WTC11 (cell line): ENCODE measurements at regions not wholly inside any gene's neighbourhood (a gene's known extent, or its start where the extent isn't known, plus 50 kb on each side); places are given as distances from the start of the nearest gene placed in this dataset.

Experiments
- ATAC-seq: fragments of 200-7000 bp; cut with Tn5 transposase; 2 replicates; pipeline ENCODE4 v1.10.0; 2021; ENCODE audit warnings: mild to moderate bottlenecking, moderate library complexity
- CTCF ChIA-PET: fragments of 300-600 bp; sonication (Branson Sonifier 250); formaldehyde crosslinking; loops from one replicate; lab custom pipeline; 2021; ENCODE audit warnings: antibody characterized with exemption; lab: Charles Lee
- POLR2A ChIA-PET: fragments of 350-600 bp; sonication (Branson Sonifier 250); formaldehyde crosslinking; loops from one replicate; lab custom pipeline; 2021; ENCODE audit warnings: antibody characterized with exemption; lab: Charles Lee
- DNase-seq: peaks from one replicate; pipeline ENCODE4 v3.0.0; 2021; ENCODE audit warnings: low spot score
- H3K27ac Mint-ChIP-seq: 2 replicates; pipeline ENCODE4 v1.8.0; 2021; ENCODE audit warnings: mixed read lengths
- H3K27me3 Mint-ChIP-seq: 2 replicates; pipeline ENCODE4 v1.8.0; 2021; ENCODE audit warnings: low read depth, mild to moderate bottlenecking, moderate library complexity, mixed read lengths
- H3K36me3 Mint-ChIP-seq: 2 replicates; pipeline ENCODE4 v1.8.0; 2021; ENCODE audit warnings: mixed read lengths
- H3K4me1 Mint-ChIP-seq: 2 replicates; pipeline ENCODE4 v1.8.0; 2022; ENCODE audit warnings: mixed read lengths
- H3K4me3 Mint-ChIP-seq: 2 replicates; pipeline ENCODE4 v1.8.0; 2021; ENCODE audit warnings: mild to moderate bottlenecking, moderate library complexity, mixed read lengths
- H3K9me3 Mint-ChIP-seq: 2 replicates; pipeline ENCODE4 v1.8.0; 2021; ENCODE audit warnings: mixed read lengths
- FOXJ3 ChIP-seq: sonication (generic); formaldehyde crosslinking; IDR thresholded peaks from 2 replicates; pipeline ENCODE4 v1.9.0; 2021; ENCODE audit warnings: missing genetic modification reagents, mild to moderate bottlenecking, borderline replicate concordance
- KAT7 ChIP-seq: sonication (generic); formaldehyde crosslinking; IDR thresholded peaks from 2 replicates; pipeline ENCODE4 v1.8.1; 2023; ENCODE audit warnings: missing genetic modification reagents, mild to moderate bottlenecking, borderline replicate concordance
- SMAD4 ChIP-seq: sonication (generic); formaldehyde crosslinking; IDR thresholded peaks from 2 replicates; pipeline ENCODE4 v1.8.0; 2022; ENCODE audit warnings: mild to moderate bottlenecking, missing genetic modification reagents
- SP1 ChIP-seq: sonication (generic); formaldehyde crosslinking; conservative IDR thresholded peaks from 2 replicates; pipeline ENCODE4 v1.8.1; 2022; ENCODE audit warnings: missing genetic modification reagents
- ZNF121 ChIP-seq: sonication (generic); formaldehyde crosslinking; IDR thresholded peaks from 2 replicates; pipeline ENCODE4 v1.8.0; 2023; ENCODE audit warnings: missing genetic modification reagents
- ZNF219 ChIP-seq: sonication (generic); formaldehyde crosslinking; IDR thresholded peaks from 2 replicates; pipeline ENCODE4 v1.8.0; 2023; ENCODE audit warnings: missing genetic modification reagents, mild to moderate bottlenecking, borderline replicate concordance
- ZNF317 ChIP-seq: sonication (generic); formaldehyde crosslinking; IDR thresholded peaks from 2 replicates; pipeline ENCODE4 v1.8.1; 2023; ENCODE audit warnings: low read depth, mild to moderate bottlenecking, moderate library complexity, missing genetic modification reagents, borderline replicate concordance
- TF ChIP-seq, protein P1 (sequence below): fragments of 250-450 bp; sonication (Bioruptor Pico); IDR thresholded peaks from 2 replicates; pipeline ENCODE4 v1.9.0; 2021; ENCODE audit warnings: moderate library complexity, mild to moderate bottlenecking, inconsistent platforms, borderline replicate concordance
- TF ChIP-seq, protein P2 (sequence below): sonication (generic); formaldehyde crosslinking; IDR thresholded peaks from 2 replicates; pipeline ENCODE4 v1.8.0; 2023; ENCODE audit warnings: missing genetic modification reagents
- TF ChIP-seq, protein P3 (sequence below): sonication (generic); formaldehyde crosslinking; IDR thresholded peaks from 2 replicates; pipeline ENCODE4 v1.8.1; 2022; ENCODE audit warnings: missing genetic modification reagents, borderline replicate concordance
- TF ChIP-seq, protein P4 (sequence below): sonication (generic); formaldehyde crosslinking; IDR thresholded peaks from 2 replicates; pipeline ENCODE4 v1.8.1; 2022; ENCODE audit warnings: low read depth, missing genetic modification reagents, borderline replicate concordance
- TF ChIP-seq, protein P5 (sequence below): sonication (generic); formaldehyde crosslinking; IDR thresholded peaks from 2 replicates; pipeline ENCODE4 v1.8.1; 2023; ENCODE audit warnings: mild to moderate bottlenecking, missing genetic modification reagents
- TF ChIP-seq, protein P6 (sequence below): fragments of 200-600 bp; IDR thresholded peaks from 2 replicates; pipeline ENCODE4 v1.8.0; 2022; ENCODE audit warnings: antibody characterized with exemption
- TF ChIP-seq, protein P7 (sequence below): fragments of 250-450 bp; sonication (Bioruptor Pico); IDR thresholded peaks from 2 replicates; pipeline ENCODE4 v1.9.0; 2021; ENCODE audit warnings: mild to moderate bottlenecking

DNA sequence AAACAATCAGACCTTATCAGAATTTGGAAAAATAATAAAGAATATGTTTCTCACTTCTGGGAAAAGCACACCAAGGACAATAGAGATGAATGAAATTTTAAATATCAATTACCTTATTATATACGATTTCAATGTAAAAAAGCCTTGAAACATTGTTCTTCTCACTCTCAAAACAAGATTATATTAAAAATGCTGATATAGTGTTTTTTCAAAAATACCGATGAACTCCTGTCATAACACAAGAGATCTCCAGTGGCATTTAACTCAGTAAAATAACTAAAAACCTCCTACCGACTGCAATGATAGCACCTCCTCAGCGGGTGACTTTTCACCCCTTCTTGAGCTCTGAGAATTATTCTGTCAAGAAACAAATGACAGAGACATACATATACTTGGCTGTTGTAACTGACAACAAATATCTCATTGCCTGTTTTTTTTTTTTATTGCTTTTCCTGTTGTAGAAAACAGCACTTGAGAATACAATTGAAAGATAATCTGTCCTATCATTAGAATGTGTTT is 1237.3 kb downstream of the C4orf33 start (continued):
- TF ChIP-seq, protein P1, sequence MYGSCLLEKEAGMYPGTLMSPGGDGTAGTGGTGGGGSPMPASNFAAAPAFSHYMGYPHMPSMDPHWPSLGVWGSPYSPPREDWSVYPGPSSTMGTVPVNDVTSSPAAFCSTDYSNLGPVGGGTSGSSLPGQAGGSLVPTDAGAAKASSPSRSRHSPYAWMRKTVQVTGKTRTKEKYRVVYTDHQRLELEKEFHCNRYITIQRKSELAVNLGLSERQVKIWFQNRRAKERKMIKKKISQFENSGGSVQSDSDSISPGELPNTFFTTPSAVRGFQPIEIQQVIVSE (CRISPR knock-in tag), result no peak
- TF ChIP-seq, protein P2, sequence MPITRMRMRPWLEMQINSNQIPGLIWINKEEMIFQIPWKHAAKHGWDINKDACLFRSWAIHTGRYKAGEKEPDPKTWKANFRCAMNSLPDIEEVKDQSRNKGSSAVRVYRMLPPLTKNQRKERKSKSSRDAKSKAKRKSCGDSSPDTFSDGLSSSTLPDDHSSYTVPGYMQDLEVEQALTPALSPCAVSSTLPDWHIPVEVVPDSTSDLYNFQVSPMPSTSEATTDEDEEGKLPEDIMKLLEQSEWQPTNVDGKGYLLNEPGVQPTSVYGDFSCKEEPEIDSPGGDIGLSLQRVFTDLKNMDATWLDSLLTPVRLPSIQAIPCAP, result no peak

DNA sequence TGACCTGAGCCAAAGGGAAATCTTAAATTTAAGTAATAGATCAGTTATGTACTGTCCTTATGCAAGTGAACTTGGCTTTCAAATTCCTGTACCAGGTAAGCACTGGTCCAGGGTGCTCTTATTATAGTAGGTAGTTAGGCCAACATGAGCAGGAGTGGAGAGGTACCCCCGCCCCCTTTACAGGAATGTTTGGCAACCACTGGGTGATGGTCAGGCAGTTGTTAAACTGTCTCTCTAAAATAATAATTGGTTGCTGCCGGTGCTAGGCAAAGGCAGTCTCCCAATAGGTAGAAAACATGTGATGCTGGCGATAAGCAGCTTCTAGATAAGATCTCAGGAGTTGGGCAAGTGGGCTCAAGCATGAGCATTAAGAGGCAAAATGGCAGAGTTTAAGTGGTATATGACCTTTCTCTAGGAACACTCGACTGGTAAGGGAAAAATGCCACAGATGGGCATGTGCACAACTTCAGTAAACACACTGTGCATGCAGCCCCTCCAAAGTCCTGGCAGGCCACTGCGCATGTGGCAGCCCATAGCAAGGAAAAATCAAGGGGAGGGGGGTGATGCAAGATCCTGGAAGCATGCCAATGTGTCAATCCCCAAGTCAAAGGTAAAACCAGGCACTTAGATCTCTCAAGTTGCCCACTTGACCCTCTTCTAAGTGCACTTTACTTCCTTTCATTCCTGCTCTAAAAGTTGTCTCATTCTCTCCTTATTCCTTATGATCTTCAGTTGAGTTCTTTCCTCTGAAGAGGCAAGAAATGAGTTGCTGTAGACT is 1239.7 kb downstream of the C4orf33 start:
- TF ChIP-seq, protein P3, sequence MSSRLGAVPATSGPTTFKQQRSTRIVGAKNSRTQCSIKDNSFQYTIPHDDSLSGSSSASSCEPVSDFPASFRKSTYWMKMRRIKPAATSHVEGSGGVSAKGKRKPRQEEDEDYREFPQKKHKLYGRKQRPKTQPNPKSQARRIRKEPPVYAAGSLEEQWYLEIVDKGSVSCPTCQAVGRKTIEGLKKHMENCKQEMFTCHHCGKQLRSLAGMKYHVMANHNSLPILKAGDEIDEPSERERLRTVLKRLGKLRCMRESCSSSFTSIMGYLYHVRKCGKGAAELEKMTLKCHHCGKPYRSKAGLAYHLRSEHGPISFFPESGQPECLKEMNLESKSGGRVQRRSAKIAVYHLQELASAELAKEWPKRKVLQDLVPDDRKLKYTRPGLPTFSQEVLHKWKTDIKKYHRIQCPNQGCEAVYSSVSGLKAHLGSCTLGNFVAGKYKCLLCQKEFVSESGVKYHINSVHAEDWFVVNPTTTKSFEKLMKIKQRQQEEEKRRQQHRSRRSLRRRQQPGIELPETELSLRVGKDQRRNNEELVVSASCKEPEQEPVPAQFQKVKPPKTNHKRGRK (CRISPR knock-in tag), result no peak
- TF ChIP-seq ZNF219 (CRISPR knock-in tag) (no peak), FOXJ3 (CRISPR knock-in tag) (no peak), SMAD4 (no peak), ZNF121 (no peak)
- TF ChIP-seq, protein P4, sequence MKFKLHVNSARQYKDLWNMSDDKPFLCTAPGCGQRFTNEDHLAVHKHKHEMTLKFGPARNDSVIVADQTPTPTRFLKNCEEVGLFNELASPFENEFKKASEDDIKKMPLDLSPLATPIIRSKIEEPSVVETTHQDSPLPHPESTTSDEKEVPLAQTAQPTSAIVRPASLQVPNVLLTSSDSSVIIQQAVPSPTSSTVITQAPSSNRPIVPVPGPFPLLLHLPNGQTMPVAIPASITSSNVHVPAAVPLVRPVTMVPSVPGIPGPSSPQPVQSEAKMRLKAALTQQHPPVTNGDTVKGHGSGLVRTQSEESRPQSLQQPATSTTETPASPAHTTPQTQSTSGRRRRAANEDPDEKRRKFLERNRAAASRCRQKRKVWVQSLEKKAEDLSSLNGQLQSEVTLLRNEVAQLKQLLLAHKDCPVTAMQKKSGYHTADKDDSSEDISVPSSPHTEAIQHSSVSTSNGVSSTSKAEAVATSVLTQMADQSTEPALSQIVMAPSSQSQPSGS, result no peak
- TF ChIP-seq, protein P5, sequence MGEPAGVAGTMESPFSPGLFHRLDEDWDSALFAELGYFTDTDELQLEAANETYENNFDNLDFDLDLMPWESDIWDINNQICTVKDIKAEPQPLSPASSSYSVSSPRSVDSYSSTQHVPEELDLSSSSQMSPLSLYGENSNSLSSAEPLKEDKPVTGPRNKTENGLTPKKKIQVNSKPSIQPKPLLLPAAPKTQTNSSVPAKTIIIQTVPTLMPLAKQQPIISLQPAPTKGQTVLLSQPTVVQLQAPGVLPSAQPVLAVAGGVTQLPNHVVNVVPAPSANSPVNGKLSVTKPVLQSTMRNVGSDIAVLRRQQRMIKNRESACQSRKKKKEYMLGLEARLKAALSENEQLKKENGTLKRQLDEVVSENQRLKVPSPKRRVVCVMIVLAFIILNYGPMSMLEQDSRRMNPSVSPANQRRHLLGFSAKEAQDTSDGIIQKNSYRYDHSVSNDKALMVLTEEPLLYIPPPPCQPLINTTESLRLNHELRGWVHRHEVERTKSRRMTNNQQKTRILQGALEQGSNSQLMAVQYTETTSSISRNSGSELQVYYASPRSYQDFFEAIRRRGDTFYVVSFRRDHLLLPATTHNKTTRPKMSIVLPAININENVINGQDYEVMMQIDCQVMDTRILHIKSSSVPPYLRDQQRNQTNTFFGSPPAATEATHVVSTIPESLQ (CRISPR knock-in tag), result no peak
- H3K4me1 Mint-ChIP-seq, result peaks cover 21% of the 10 kb centered on the region
- peaks cover 11% of the 10 kb centered on the region for H3K9me3 Mint-ChIP-seq
- no peaks in the 10 kb centered on the region; the same call in 1 of the 2 replicates for H3K36me3 Mint-ChIP-seq
- no peak overlapping the region for H3K27ac Mint-ChIP-seq
- ChIA-PET CTCF (interaction anchor here (1.5 kb wide), 1 partner anchor 228 kb away, joined by 3 read pairs; no protein-coding TSS in a partner anchor), POLR2A (no interaction called here)
- ATAC-seq, result no peak
- DNase-seq, result no peak
- H3K4me3 Mint-ChIP-seq, result no peak overlapping the region
- no peaks in the 10 kb centered on the region; the same call in 1 of the 2 replicates for H3K27me3 Mint-ChIP-seq

DNA sequence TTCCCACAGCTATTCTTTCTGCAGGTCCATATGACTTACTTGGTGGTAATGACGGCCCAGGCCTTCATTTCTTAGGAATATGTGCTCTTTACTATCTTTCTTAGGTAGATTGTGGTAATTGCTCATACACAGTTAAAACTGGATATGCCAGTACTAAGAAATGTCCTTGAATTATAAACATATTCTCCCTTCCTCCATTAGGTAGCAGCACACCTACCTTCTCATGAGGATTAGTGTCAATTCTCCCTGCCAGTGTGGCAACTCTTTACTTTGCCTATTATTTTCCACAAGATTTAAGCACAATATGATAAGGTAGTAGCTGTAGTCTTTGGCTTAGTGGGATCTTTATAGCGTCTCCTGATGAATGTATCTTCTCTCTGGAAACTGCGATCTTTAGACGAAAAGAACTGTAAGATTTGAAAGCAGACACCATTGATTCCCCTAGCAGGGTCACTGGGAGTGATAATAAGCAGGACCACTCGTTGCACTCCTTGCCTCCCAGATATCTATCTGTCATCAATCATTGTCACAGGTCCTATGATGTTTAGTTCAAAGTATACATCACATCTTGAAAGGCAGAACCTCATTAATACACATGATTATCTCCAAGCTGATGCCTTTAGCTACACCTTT is 1240.7 kb downstream of the C4orf33 start:
- no peaks in the 10 kb centered on the region; the same call in 1 of the 2 replicates for H3K36me3 Mint-ChIP-seq
- TF ChIP-seq ZNF317, result no peak
- TF ChIP-seq KAT7 (CRISPR knock-in tag), result no peak
- TF ChIP-seq, protein P6, sequence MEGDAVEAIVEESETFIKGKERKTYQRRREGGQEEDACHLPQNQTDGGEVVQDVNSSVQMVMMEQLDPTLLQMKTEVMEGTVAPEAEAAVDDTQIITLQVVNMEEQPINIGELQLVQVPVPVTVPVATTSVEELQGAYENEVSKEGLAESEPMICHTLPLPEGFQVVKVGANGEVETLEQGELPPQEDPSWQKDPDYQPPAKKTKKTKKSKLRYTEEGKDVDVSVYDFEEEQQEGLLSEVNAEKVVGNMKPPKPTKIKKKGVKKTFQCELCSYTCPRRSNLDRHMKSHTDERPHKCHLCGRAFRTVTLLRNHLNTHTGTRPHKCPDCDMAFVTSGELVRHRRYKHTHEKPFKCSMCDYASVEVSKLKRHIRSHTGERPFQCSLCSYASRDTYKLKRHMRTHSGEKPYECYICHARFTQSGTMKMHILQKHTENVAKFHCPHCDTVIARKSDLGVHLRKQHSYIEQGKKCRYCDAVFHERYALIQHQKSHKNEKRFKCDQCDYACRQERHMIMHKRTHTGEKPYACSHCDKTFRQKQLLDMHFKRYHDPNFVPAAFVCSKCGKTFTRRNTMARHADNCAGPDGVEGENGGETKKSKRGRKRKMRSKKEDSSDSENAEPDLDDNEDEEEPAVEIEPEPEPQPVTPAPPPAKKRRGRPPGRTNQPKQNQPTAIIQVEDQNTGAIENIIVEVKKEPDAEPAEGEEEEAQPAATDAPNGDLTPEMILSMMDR, result peak; percentile 38
- TF ChIP-seq, protein P7, sequence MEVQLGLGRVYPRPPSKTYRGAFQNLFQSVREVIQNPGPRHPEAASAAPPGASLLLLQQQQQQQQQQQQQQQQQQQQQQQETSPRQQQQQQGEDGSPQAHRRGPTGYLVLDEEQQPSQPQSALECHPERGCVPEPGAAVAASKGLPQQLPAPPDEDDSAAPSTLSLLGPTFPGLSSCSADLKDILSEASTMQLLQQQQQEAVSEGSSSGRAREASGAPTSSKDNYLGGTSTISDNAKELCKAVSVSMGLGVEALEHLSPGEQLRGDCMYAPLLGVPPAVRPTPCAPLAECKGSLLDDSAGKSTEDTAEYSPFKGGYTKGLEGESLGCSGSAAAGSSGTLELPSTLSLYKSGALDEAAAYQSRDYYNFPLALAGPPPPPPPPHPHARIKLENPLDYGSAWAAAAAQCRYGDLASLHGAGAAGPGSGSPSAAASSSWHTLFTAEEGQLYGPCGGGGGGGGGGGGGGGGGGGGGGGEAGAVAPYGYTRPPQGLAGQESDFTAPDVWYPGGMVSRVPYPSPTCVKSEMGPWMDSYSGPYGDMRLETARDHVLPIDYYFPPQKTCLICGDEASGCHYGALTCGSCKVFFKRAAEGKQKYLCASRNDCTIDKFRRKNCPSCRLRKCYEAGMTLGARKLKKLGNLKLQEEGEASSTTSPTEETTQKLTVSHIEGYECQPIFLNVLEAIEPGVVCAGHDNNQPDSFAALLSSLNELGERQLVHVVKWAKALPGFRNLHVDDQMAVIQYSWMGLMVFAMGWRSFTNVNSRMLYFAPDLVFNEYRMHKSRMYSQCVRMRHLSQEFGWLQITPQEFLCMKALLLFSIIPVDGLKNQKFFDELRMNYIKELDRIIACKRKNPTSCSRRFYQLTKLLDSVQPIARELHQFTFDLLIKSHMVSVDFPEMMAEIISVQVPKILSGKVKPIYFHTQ (CRISPR knock-in tag), result no peak
- TF ChIP-seq SP1, result no peak
- H3K4me3 Mint-ChIP-seq, result no peak overlapping the region
- peak; percentile 84 for ATAC-seq
- H3K27me3 Mint-ChIP-seq, result no peaks in the 10 kb centered on the region; the same call in 1 of the 2 replicates
- peaks cover 11% of the 10 kb centered on the region for H3K9me3 Mint-ChIP-seq
- H3K27ac Mint-ChIP-seq, result no peak overlapping the region
- no peak for DNase-seq
- peaks cover 21% of the 10 kb centered on the region for H3K4me1 Mint-ChIP-seq
- ChIA-PET CTCF (interaction anchor here (1.5 kb wide), 1 partner anchor 226 kb away, joined by 3 read pairs; no protein-coding TSS in a partner anchor), POLR2A (no interaction called here)
